Fibroblast of pulmonary artery (primary cell): ENCODE measurements at regions not wholly inside any gene's neighbourhood (a gene's known extent, or its start where the extent isn't known, plus 50 kb on each side); places are given as distances from the start of the nearest gene placed in this dataset.

Experiments
- DNase-seq: peaks from one replicate; pipeline ENCODE4 v3.0.0-alpha.2; 2010; ENCODE audit warnings: low read depth
- H3K4me3 ChIP-seq: replicated peaks from 2 replicates; pipeline ENCODE4 v1.5.1; 2011; ENCODE audit warnings: low read depth, mild to moderate bottlenecking, control low read depth, low read length, moderate library complexity
- TF ChIP-seq, protein P1 (sequence below): IDR thresholded peaks from 2 replicates; pipeline ENCODE4 v1.5.1; 2011; ENCODE audit warnings: mild to moderate bottlenecking, control low read depth, low read length, inconsistent platforms; ENCODE audit errors: missing control alignments

DNA sequence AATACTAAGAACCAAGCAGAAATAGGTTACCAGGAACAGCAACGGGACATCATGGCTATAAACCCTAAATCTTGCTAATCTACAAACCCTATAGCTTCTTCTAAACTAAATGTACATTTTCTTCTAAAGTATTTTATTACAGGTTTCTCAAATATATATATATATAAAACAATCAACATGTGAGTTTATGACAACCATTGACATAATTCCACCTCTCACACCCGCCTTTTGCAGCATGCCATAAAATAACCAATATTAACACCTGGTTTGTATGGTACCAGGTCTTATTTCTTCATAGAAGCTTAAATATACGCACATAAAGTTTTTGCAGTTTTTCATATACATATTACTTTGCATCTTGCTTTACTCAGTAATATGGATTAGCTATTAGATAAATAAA, 955.3 kb upstream of the LCORL start:
- no peak for DNase-seq
- H3K4me3 ChIP-seq: no peak overlapping the region
- TF ChIP-seq, protein P1, sequence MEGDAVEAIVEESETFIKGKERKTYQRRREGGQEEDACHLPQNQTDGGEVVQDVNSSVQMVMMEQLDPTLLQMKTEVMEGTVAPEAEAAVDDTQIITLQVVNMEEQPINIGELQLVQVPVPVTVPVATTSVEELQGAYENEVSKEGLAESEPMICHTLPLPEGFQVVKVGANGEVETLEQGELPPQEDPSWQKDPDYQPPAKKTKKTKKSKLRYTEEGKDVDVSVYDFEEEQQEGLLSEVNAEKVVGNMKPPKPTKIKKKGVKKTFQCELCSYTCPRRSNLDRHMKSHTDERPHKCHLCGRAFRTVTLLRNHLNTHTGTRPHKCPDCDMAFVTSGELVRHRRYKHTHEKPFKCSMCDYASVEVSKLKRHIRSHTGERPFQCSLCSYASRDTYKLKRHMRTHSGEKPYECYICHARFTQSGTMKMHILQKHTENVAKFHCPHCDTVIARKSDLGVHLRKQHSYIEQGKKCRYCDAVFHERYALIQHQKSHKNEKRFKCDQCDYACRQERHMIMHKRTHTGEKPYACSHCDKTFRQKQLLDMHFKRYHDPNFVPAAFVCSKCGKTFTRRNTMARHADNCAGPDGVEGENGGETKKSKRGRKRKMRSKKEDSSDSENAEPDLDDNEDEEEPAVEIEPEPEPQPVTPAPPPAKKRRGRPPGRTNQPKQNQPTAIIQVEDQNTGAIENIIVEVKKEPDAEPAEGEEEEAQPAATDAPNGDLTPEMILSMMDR: no peak

DNA sequence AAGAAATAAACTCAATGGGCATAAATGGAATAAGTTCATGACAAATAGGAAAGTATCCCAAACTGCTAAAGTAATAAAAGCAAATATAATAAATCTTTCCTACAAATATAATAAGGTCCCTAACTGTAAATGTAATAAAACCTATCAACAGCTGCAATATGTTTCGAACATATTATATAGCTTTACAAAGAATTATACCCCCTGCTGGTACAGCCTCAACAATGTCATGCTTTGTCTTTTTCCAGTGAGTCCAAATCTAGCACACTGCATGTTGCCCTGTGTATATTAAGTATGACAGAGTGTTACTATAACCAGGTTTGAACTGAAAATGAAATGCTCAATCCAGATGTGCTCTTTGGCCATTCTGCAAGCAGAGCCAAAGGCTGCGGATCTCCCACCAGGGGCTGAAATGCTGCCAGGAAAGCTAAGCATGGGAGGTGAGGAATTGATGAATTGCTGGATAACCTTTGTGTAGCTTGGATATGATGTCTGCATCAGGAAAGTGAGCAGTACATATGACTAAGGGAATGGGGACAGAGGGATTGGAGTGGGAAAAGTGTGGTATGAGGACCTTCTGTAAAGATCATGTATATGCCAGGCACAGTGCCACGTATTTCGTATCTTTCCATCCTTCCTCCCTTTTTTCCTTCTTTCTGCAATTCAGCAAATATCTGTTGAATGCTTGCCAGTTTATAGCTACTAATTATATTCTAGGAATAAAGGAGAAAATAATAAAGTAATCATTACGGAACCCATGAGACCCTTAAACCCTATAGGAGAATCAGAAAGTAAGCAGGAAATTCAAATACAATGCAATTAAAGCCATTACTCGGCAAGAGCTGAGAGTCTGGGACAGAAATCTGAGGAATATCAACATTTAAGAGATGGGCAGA, 954.6 kb upstream of the LCORL start:
- TF ChIP-seq, protein P1: no peak
- DNase-seq: no peak
- H3K4me3 ChIP-seq: no peak overlapping the region

DNA sequence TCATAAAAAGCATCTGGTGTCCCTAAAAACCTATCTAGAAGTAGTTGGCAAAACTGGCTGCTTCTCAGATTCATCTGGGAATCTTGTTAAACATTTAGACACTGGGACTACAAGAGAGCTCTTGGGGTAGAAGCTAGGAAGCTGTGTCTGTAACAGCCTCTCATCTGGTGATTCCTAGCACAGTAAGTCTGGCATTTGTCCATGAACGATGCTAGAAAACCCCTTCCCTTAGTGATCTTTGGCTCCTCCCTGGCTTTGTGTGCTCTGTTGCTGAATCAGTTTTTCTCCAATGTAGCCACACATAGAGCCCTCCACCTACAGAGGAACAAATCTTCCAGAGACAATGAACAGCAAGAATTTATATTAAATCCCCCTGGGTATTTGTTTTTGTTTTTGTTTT, 951.7 kb upstream of the LCORL start:
- DNase-seq: no peak
- H3K4me3 ChIP-seq: no peak overlapping the region
- TF ChIP-seq, protein P1: no peak

DNA sequence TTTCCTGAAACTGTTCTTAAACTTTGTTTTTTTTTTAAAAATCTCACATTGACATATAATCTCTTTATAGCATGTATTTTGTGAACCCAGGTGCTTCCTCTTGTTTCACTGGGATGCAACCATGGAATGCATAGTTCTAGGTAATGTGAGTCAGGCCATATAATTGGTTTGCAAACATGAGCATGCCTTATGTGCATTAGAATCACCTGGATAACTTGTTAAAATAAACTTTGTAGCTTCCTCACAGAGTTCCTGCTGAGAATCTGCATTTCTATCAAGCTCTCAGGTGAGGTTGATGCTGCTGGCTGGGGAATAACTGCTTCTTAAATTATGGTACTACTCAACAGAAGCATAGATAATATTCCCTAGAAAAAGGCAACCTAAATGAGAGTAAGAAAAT, 940.3 kb upstream of the LCORL start:
- TF ChIP-seq, protein P1: no peak
- no peak for DNase-seq
- H3K4me3 ChIP-seq: no peak overlapping the region

DNA sequence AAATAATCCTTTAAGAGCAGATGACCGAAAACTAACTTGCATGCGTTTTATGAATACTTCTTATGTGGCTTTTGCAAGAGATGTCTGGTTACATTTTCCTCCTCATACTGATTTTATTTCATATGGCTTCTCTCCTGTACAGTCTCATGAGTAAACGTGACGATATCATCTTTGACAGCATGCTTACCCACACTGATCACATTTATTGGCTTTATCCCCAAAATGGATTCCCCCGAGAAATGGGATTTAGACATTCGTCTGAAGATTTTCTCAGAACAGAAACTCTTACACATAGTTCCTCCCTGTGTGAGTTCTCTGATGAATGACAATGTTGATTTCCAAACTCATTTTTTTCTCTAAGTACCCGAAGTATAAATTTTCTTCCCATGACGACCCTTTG, 939.7 kb upstream of the LCORL start:
- no peak for DNase-seq
- TF ChIP-seq, protein P1: no peak
- H3K4me3 ChIP-seq: no peak overlapping the region

DNA sequence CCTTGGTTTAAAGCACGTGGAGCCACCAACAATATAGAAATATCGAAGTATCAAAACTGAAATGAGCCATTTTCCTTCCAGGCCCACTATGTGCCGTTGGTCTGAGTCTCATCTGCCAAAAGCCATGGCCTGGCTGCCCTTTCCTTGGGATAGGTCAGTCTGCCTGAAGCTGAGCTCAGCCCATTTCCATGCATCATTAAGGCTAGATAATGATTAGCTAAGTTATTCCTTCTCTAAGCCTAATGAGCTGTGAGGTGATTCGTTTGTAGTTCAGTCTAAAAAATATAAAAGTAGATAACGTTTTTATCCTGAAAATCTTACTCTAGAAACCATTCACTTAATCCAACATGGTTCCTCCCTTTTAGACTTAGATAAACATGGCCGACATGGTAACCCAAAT, 936.2 kb upstream of the LCORL start:
- TF ChIP-seq, protein P1: no peak
- no peak overlapping the region for H3K4me3 ChIP-seq
- no peak for DNase-seq

DNA sequence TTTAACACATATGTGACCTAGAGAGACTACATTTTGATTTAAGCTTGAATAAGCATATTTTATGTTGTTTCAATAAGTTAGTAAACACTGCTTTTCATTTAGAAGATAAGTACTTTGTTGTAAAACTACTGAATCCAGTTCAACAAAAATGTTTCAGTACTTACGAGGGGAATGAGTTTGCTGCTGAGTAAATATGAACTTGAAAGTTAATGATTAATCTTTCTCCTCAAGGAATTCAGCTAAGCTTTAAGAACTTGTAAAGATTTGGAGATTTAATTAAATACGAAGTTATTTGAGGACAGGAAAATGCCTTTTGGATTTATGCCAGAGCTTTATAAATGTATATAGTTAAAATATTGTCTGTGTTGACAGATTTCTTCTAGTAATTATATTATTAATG, 933.0 kb upstream of the LCORL start:
- DNase-seq: no peak
- TF ChIP-seq, protein P1: no peak

More for the DNA sequence above, 933.0 kb upstream of the LCORL start:
- no peak overlapping the region for H3K4me3 ChIP-seq
